Activated naive CD8-positive, alpha-beta T cell (primary cell): ENCODE measurements at regions not wholly inside any gene's neighbourhood (a gene's known extent, or its start where the extent isn't known, plus 50 kb on each side); places are given as distances from the start of the nearest gene placed in this dataset.
"Not testable (repeated sequence)": the region's sequence is repeated elsewhere in the genome, so short reads cannot be mapped to it uniquely, and the experiment has no call there.

Source experiments
- H3K27ac Mint-ChIP-seq: one replicate; pipeline ENCODE4 v1.8.0; 2021; ENCODE audit warnings: mixed read lengths
- H3K27me3 Mint-ChIP-seq: one replicate; pipeline ENCODE4 v1.8.0; 2021; ENCODE audit warnings: mixed read lengths
- H3K36me3 Mint-ChIP-seq: one replicate; pipeline ENCODE4 v1.8.0; 2021; ENCODE audit warnings: mixed read lengths
- H3K4me1 Mint-ChIP-seq: one replicate; pipeline ENCODE4 v1.8.0; 2021; ENCODE audit warnings: low read depth, mixed read lengths
- H3K4me3 Mint-ChIP-seq: one replicate; pipeline ENCODE4 v1.8.0; 2021; ENCODE audit warnings: mild to moderate bottlenecking, mixed read lengths
- H3K9me3 Mint-ChIP-seq: one replicate; pipeline ENCODE4 v1.8.0; 2021; ENCODE audit warnings: low read depth, mixed read lengths

DNA sequence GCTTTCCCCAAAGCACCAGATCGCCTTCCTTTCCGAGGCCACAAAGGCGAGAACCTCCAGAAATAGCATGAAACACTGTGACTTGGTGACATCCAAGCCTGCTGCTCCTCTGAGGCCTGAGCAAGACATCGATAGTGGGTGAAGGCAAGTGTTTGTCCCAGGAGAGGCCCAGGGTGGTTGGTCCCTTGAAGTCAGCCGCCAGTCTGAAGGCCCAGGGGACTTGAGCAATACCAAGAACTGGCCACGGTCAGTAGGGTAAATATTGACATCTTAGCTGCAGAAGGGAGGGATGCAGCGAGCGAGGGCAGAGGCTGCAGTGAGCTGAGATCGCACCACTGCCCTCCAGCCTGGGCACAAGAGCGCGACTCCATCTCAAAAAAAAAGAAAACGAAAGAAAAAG, 1533.5 kb downstream of the REEP3 start:
- not testable (repeated sequence) for H3K4me1 Mint-ChIP-seq, H3K4me3 Mint-ChIP-seq, H3K36me3 Mint-ChIP-seq, H3K9me3 Mint-ChIP-seq, H3K27ac Mint-ChIP-seq, H3K27me3 Mint-ChIP-seq

DNA sequence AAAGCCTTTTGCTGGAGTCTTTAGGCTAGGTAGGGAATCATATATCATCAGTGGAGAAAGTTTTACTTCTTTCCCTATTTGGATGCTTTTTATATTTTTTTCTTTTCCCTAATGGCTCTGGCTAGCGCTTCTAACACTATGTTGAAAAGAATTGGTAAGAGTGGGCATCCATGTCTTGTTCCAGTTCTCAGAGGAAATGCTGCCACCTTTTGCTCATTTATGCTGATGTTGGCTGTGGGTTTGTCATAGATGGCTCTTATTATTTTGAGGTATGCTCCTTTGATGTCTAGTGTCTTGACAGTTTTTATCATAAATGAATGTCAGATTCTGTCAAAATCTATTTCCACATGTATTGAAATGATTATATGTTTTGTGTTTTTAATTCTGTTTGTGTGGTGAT, 1544.1 kb downstream of the REEP3 start:
- Mint-ChIP-seq H3K9me3 (peaks cover 11% of the 10 kb centered on the region), H3K4me1 (no peaks in the 10 kb centered on the region), H3K4me3 (no peak overlapping the region), H3K27ac (no peak overlapping the region), H3K36me3 (no peaks in the 10 kb centered on the region), H3K27me3 (no peaks in the 10 kb centered on the region)

DNA sequence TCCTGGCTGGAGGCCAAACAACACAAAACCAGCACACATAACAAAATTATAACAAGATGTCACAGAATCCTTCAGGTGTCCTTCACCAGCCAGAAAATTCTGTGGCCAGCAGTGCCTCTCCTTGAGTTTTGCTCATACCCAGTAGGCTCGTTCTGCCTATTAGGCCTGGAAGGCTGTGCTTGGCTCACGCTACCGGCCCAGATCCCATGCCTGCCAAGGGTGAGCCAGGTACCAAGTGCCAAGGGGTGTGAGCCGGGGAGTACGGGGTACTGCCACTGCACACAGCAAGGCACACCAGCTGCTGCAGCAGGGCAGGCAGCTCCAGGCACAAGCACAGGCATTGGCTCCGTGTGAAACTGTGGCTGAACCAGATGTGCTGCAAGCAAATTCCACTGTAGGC, 1562.0 kb downstream of the REEP3 start:
- Mint-ChIP-seq H3K4me3 (no peak overlapping the region), H3K36me3 (no peaks in the 10 kb centered on the region), H3K27ac (no peak overlapping the region), H3K9me3 (no peaks in the 10 kb centered on the region), H3K27me3 (no peaks in the 10 kb centered on the region), H3K4me1 (no peaks in the 10 kb centered on the region)

DNA sequence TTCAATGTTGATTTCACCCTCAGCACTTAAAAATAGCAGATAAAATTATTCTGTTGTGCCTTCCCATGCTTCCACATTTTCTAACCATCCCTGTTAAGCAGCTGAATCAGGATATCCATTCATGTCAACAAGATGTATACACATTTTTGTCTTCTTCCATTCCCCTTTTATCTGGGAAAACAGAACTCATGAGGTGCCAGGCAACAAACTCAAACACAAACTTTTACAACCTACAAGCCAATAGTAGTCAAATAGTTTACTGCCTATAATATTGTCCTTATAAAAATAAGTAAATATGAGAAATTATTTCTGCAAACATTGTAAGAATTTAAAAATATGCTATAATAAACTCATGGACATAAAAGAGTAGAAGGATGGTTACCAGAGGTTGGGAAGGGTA, 1569.8 kb downstream of the REEP3 start:
- Mint-ChIP-seq H3K36me3 (no peaks in the 10 kb centered on the region), H3K9me3 (peaks cover 9% of the 10 kb centered on the region), H3K4me3 (no peak overlapping the region), H3K4me1 (no peaks in the 10 kb centered on the region), H3K27me3 (no peaks in the 10 kb centered on the region), H3K27ac (no peak overlapping the region)

DNA sequence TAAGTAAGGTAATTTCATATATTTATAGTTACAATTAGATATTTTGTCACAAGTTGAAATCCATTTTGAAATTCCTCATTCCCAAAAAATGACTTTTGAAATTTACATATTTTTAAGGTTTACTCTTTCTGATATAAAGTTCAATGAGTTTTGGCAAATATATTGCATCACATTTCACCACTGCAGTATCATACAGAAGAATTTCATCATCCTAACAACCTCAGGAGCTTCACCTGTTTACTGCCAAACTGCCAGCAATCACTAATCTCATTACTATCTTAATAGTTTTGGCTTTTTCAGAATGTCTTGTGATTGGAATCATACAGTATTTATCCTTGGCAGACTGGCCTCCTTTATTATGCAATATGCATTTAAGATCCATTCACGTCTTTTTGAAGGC, 1578.9 kb downstream of the REEP3 start:
- H3K27ac Mint-ChIP-seq = no peak overlapping the region
- H3K9me3 Mint-ChIP-seq = peaks cover 4% of the 10 kb centered on the region
- H3K4me1 Mint-ChIP-seq = no peaks in the 10 kb centered on the region
- H3K27me3 Mint-ChIP-seq = no peaks in the 10 kb centered on the region
- H3K4me3 Mint-ChIP-seq = no peak overlapping the region
- H3K36me3 Mint-ChIP-seq = no peaks in the 10 kb centered on the region

DNA sequence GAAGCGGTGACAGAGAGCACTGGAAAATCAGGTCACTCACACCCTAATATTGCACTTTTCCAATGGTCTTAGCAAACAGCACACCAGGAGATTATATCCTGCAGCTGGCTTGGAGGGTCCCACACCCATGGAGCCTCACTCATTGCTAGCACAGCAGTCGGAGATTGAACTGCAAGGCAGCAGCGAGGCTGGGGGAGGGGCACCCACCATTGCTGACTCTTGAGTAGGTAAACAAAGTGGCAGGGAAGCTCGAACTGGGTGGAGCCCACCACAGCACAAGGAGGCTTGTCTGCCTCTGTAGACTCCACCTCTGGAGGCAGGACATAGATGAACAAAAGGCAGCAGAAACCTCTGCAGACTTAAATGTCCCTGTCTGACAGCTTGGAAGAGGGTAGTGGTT, 1579.7 kb downstream of the REEP3 start:
- not testable (repeated sequence) for H3K4me1 Mint-ChIP-seq, H3K27ac Mint-ChIP-seq, H3K4me3 Mint-ChIP-seq, H3K36me3 Mint-ChIP-seq, H3K27me3 Mint-ChIP-seq, H3K9me3 Mint-ChIP-seq

DNA sequence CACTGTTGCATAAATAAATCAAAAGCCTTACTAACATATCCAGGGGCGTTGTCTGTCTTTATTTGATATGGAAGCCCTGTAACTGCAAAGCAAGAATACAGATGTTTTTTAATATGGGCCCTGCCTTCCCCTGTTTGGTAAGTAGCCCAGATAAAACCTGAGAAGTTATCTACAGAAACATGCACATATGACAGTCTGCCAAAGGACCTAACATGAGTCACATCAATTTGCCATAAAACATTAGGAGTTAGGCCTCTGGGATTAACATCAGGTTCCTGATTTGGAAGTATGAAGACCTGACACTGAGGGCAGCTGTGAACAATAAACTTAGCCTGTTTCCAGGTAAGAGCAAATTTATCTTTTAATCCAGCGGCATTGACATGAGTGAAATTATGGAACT, 1588.8 kb downstream of the REEP3 start:
- Mint-ChIP-seq H3K27me3 (no peaks in the 10 kb centered on the region), H3K27ac (no peak overlapping the region)

DNA sequence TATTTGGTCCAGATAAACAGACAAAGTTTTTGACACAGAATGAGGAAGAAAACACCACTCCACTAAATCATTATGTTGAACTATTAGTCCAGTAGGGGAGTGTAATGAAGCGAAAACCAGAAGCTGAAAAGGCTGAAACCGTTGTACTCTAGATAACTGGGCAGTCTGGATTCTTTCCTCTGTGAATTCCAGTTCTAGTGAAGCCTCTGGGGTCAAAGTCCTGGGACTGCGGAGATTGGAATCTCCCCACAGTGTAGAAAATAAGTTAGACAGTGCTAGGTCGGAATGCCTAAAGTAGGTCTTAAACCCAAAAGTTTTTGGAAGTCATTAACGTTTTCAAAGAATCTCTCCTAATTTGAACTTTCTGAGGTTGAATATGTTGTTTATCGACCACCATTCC, 1589.9 kb downstream of the REEP3 start:
- H3K4me1 Mint-ChIP-seq, H3K27ac Mint-ChIP-seq, H3K4me3 Mint-ChIP-seq, H3K36me3 Mint-ChIP-seq, H3K27me3 Mint-ChIP-seq: not testable (repeated sequence)
- peaks cover 26% of the 10 kb centered on the region for H3K9me3 Mint-ChIP-seq

More for the DNA sequence above, 1588.8 kb downstream of the REEP3 start:
- H3K4me3 Mint-ChIP-seq = no peak overlapping the region
- H3K9me3 Mint-ChIP-seq = peaks cover 26% of the 10 kb centered on the region
- no peaks in the 10 kb centered on the region for H3K4me1 Mint-ChIP-seq
- no peaks in the 10 kb centered on the region for H3K36me3 Mint-ChIP-seq

DNA sequence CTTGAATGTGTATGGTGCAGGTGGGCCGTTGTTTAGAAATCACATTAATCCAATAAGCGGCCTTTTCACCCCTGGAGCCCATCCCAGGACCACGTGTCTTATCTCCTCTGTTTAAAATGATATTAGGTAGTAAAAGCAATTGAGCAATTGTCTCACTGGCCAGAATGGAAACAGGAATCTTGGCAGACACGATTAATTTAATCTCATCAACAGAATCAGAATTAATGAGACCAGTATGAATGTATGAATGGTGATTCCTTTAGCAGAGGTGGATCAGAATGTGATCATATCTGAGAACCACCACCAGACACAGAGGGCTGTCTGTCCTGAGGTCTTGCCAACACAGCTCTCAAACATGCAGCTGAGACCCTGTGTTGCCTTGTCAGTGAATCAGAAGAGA, 1591.4 kb downstream of the REEP3 start:
- Mint-ChIP-seq H3K27ac (no peak overlapping the region), H3K9me3 (peaks cover 28% of the 10 kb centered on the region), H3K27me3 (no peaks in the 10 kb centered on the region), H3K4me1 (no peaks in the 10 kb centered on the region), H3K4me3 (no peak overlapping the region), H3K36me3 (no peaks in the 10 kb centered on the region)

DNA sequence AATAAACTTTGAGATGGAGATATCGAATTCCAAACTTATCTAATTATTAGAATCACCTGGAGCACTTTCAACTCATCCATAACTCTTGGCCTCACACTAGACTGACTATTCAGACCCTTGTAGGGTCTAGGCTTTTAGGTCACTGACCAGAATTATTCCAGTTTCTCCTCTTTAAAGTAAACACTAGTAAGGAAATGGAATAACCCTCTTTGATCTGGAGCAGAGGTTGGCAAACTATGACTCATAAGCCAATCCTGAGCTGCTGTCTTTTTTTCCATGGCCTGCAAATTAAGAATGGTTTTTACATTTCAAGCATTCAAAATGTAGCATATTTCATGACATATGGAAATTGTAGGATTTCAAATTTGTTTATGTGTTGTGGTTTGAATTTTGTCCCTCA, 1601.9 kb downstream of the REEP3 start:
- Mint-ChIP-seq H3K27me3 (no peaks in the 10 kb centered on the region), H3K36me3 (no peaks in the 10 kb centered on the region), H3K4me3 (no peak overlapping the region), H3K4me1 (no peaks in the 10 kb centered on the region), H3K27ac (no peak overlapping the region), H3K9me3 (peaks cover 8% of the 10 kb centered on the region)

DNA sequence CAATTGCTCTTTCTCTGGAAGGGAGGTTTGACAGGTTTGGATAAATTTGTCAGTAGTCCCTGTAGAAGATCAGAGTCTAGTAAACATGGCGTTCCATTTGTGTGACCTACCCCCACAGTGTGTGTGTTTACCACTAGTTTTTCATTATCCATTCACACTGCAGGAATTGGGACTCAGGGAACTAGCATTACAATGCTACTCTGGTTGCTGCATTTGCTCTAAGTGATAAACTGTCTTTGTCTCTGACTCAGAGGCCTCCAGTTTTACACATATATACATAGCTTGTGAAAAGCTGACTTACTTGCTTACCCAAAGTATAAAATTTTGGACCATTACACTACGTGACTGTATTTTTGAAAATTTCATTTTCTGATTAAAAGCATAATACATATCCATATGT, 1604.0 kb downstream of the REEP3 start:
- Mint-ChIP-seq H3K4me1 (no peaks in the 10 kb centered on the region), H3K27me3 (no peaks in the 10 kb centered on the region), H3K36me3 (no peaks in the 10 kb centered on the region), H3K9me3 (peaks cover 8% of the 10 kb centered on the region), H3K27ac (no peak overlapping the region), H3K4me3 (no peak overlapping the region)

DNA sequence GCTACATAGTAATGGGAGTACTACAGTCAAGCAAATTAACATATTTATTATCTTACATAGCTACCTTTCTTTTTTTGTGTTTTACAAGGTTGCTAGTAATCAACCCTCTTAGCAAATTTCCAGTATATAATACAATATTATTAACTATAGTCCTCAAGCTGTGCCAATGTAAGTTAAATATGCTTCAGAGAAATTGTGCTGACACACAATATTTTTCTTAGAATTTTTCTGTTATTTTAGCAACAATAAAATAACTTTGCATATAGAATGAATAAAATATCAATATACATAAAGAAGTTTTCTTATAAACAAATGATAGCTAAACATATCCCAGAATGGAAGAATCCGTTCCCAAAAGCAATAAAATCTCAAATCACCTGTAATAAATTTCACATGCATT, 1605.1 kb downstream of the REEP3 start:
- H3K4me3 Mint-ChIP-seq = no peak overlapping the region
- no peaks in the 10 kb centered on the region for H3K27me3 Mint-ChIP-seq
- H3K4me1 Mint-ChIP-seq = no peaks in the 10 kb centered on the region
- H3K9me3 Mint-ChIP-seq = peaks cover 6% of the 10 kb centered on the region
- H3K36me3 Mint-ChIP-seq = no peaks in the 10 kb centered on the region
- H3K27ac Mint-ChIP-seq = no peak overlapping the region

DNA sequence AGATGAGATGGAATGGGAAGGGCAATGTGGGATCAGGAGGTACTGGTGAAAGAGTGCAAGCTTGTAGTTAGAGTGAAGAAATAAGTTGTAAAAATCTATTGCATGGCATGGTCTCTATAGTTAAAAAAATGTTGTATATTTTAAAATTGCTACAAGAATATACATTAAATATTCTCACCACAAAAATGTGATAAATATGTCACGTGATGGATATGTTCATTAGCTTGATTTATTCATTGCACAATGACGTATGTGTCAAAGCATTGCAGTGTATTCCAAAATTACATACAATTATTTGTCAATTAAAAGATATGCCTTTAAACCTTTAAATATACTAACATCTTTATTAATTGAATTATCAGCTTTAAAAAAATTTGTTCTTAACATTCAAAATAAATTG, 1607.1 kb downstream of the REEP3 start:
- H3K27ac Mint-ChIP-seq = no peak overlapping the region
- no peaks in the 10 kb centered on the region for H3K4me1 Mint-ChIP-seq
- no peaks in the 10 kb centered on the region for H3K36me3 Mint-ChIP-seq
- H3K4me3 Mint-ChIP-seq = no peak overlapping the region
- H3K27me3 Mint-ChIP-seq = no peaks in the 10 kb centered on the region
- H3K9me3 Mint-ChIP-seq = no peaks in the 10 kb centered on the region

DNA sequence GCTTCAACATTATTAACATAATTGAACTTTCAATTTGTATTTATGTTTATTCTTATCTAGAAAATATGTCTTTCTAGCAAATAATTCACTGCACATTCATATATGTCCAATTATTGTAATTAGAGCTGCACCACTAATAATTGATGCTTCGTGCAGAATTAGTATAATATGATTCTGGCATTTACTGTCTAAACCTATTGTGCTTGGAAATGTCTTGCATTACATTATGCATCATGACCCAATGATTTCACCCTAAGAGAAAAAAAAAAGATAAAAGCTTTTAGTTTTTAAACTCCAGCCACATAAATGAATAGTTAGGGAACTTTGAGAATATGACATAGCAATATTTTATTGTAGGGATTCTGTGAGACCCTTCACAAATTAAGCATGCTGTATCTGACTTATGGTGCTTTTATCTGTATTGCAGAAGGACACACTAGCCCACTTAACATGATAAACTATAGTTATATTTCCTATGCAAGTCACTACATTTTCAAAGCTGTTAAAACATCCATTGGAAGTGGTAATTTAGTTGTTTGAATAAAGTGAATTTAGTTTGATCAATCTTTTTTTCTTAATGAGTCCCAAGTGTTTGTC, 1609.1 kb downstream of the REEP3 start:
- H3K9me3 Mint-ChIP-seq = no peaks in the 10 kb centered on the region
- H3K36me3 Mint-ChIP-seq = no peaks in the 10 kb centered on the region
- no peaks in the 10 kb centered on the region for H3K4me1 Mint-ChIP-seq
- H3K27ac Mint-ChIP-seq = no peak overlapping the region
- no peak overlapping the region for H3K4me3 Mint-ChIP-seq
- H3K27me3 Mint-ChIP-seq = no peaks in the 10 kb centered on the region

DNA sequence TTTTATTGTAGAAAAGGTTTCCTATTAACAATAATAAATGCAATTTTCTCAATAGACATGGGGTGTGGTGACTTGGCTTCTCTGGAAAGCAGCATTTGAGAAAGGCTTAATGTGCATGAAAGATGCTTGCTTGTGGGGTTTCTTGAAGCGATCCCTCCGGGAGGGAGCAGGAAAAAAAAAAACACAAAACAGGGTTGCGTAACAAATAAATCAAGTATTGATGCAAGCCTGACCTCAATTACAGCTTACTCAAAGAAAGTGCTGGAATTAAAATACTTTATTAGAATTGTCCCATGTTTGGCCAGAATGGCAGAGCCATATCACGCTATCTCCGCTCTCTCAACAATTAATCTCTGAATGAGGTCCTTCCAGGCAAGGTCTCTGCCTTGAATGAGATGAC, 1612.5 kb downstream of the REEP3 start:
- peaks cover 4% of the 10 kb centered on the region for H3K9me3 Mint-ChIP-seq
- H3K27ac Mint-ChIP-seq = no peak overlapping the region
- H3K4me3 Mint-ChIP-seq = no peak overlapping the region
- H3K36me3 Mint-ChIP-seq = no peaks in the 10 kb centered on the region
- H3K27me3 Mint-ChIP-seq = no peaks in the 10 kb centered on the region
- no peaks in the 10 kb centered on the region for H3K4me1 Mint-ChIP-seq

DNA sequence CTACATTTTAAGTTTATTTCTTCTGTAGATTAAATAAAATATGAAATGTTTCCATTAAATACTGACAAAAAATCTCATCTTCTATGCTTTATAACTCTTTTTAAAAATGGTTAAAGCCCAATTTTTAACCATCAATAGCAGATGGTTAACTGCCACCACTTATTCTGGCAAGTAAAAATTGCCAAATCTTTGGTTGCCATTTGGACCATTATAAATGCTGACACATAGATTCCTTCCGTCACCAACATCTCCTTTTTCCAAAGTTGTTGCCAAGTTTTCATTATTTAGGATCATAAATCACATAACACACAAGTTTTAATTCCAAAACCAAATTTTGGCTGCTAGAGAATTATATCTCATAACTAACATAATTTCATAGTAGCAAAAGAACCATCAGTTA, 1614.3 kb downstream of the REEP3 start:
- H3K36me3 Mint-ChIP-seq = no peaks in the 10 kb centered on the region
- H3K4me3 Mint-ChIP-seq = no peak overlapping the region
- H3K27ac Mint-ChIP-seq = no peak overlapping the region
- no peaks in the 10 kb centered on the region for H3K4me1 Mint-ChIP-seq
- H3K9me3 Mint-ChIP-seq = peaks cover 4% of the 10 kb centered on the region
- no peaks in the 10 kb centered on the region for H3K27me3 Mint-ChIP-seq
